T47D (cell line): ENCODE measurements at regions not wholly inside any gene's neighbourhood (a gene's known extent, or its start where the extent isn't known, plus 50 kb on each side); places are given as distances from the start of the nearest gene placed in this dataset.
"Not testable (repeated sequence)": the region's sequence is repeated elsewhere in the genome, so short reads cannot be mapped to it uniquely, and the experiment has no call there.

Source experiments
- DNase-seq, 2 experiments: peaks; one replicate each; pipeline versions ENCODE4 v3.0.0 to v3.0.0-alpha.2; 2011 to 2012; ENCODE audit warnings: low read depth in 1 of 2, low spot score in 1 of 2
- JUND ChIP-seq: IDR thresholded peaks from 2 replicates; pipeline ENCODE4 v1.6.1; 2012; ENCODE audit warnings: low read depth
- in situ Hi-C: cut with HindIII; loops from 2 replicates; pipeline ENCODE4 v1.10.0; 2016; ENCODE audit warnings: low sequenced_read_pairs, low pct_unique_long_range_greater_than_20kb

GRCh38 chr12:25708661-25709060, 155.6 kb upstream of the LMNTD1 start:
- no peak for TF ChIP-seq JUND
- in situ Hi-C loops, result no loop called here
- DNase-seq, result no peak

GRCh38 chr12:25710128-25710527, 157.0 kb upstream of the LMNTD1 start:
- TF ChIP-seq JUND, result no peak
- in situ Hi-C loops, result no loop called here
- DNase-seq, result no peak

- in situ Hi-C loops, DNase-seq: not testable (repeated sequence)
Observed at GRCh38 chr12:25710938-25711605, 158.0 kb upstream of the LMNTD1 start.

GRCh38 chr12:25712169-25712568, 159.1 kb upstream of the LMNTD1 start:
- no peak for TF ChIP-seq JUND
- DNase-seq, result no peak
- in situ Hi-C loops, result no loop called here

- no peak for DNase-seq
- in situ Hi-C loops, result no loop called here
- no peak for TF ChIP-seq JUND
Observed at GRCh38 chr12:25713264-25713663, 160.2 kb upstream of the LMNTD1 start.

- no peak for TF ChIP-seq JUND
- no peak for DNase-seq
- in situ Hi-C loops, result no loop called here
Observed at GRCh38 chr12:25714198-25714984, 161.3 kb upstream of the LMNTD1 start.

- no peak for TF ChIP-seq JUND
- no peak for DNase-seq
- in situ Hi-C loops, result no loop called here
Observed at GRCh38 chr12:25715102-25715501, 162.0 kb upstream of the LMNTD1 start.

- TF ChIP-seq JUND, result no peak
- DNase-seq, result no peak
- in situ Hi-C loops, result no loop called here
Observed at GRCh38 chr12:25716842-25717241, 163.8 kb upstream of the LMNTD1 start.

GRCh38 chr12:25717552-25717951, 164.5 kb upstream of the LMNTD1 start:
- in situ Hi-C loops, result no loop called here
- DNase-seq, result no peak
- no peak for TF ChIP-seq JUND

GRCh38 chr12:25718081-25718731, 165.1 kb upstream of the LMNTD1 start:
- no peak for DNase-seq
- no peak for TF ChIP-seq JUND

GRCh38 chr12:25719505-25719904, 166.4 kb upstream of the LMNTD1 start:
- no peak for DNase-seq
- in situ Hi-C loops, result no loop called here
- TF ChIP-seq JUND, result no peak

More at GRCh38 chr12:25718081-25718731, 165.1 kb upstream of the LMNTD1 start:
- in situ Hi-C loops, result no loop called here

GRCh38 chr12:25723336-25723735, 170.3 kb upstream of the LMNTD1 start:
- in situ Hi-C loops, result no loop called here
- no peak for TF ChIP-seq JUND
- DNase-seq, result no peak

GRCh38 chr12:25723921-25724491, 170.9 kb upstream of the LMNTD1 start:
- TF ChIP-seq JUND, result no peak
- DNase-seq, result peak in 1 of 2 experiments; percentile 29
- in situ Hi-C loops, result no loop called here
